Colonic mucosa (tissue), 4 donors: ENCODE measurements at regions not wholly inside any gene's neighbourhood (a gene's known extent, or its start where the extent isn't known, plus 50 kb on each side); places are given as distances from the start of the nearest gene placed in this dataset.

Experiments
- DNase-seq: peaks from one replicate; pipeline ENCODE4 v3.0.0-alpha.2; 2020
- H3K27ac ChIP-seq: fragments of 200-600 bp; one replicate; pipeline ENCODE4 v1.8.0; 2021
- H3K27me3 ChIP-seq: fragments of 200-600 bp; one replicate; pipeline ENCODE4 v1.8.0; 2021
- H3K36me3 ChIP-seq: fragments of 200-600 bp; one replicate; pipeline ENCODE4 v1.8.0; 2021
- H3K4me1 ChIP-seq: fragments of 200-600 bp; one replicate; pipeline ENCODE4 v1.8.0; 2021; ENCODE audit warnings: mild to moderate bottlenecking
- H3K4me3 ChIP-seq: fragments of 200-600 bp; one replicate; pipeline ENCODE4 v1.8.0; 2021
- H3K9ac ChIP-seq, 2 donors: one replicate each; pipeline ENCODE4 v1.7.0; 2013; ENCODE audit warnings: control low read depth in 2 of 2, low read depth in 2 of 2, low read length in 2 of 2
- H3K9me3 ChIP-seq: fragments of 200-600 bp; one replicate; pipeline ENCODE4 v1.8.0; 2021
- CTCF ChIP-seq: fragments of 200-600 bp; IDR thresholded peaks from one replicate; pipeline ENCODE4 v1.8.0; 2022; ENCODE audit warnings: antibody characterized with exemption, mild to moderate bottlenecking
- intact Hi-C: fragments of 100-400 bp; cut with DNase I; formaldehyde crosslinking; loops from one replicate; pipeline ENCODE4 v1.14.1; 2022
- donor health status: healthy.
- donor health status: DM: no; HTN: no; CAD: no.
- donor health status: DM: no; HTN: no; CAD: no.

- Histone ChIP-seq H3K36me3 (no peaks in the 10 kb centered on the region), H3K9me3 (no peaks in the 10 kb centered on the region), H3K9ac (no peak overlapping the region), H3K27me3 (no peaks in the 10 kb centered on the region), H3K27ac (no peak overlapping the region), H3K4me3 (no peak overlapping the region), H3K4me1 (no peaks in the 10 kb centered on the region)
- intact Hi-C loops, result no loop called here
- TF ChIP-seq CTCF, result no peak
- no peak for DNase-seq
Measured at GRCh38 chr16:51968749-51969148, 578.2 kb downstream of the TOX3 start.

- TF ChIP-seq CTCF, result no peak
- Histone ChIP-seq H3K4me3 (no peak overlapping the region), H3K27me3 (no peaks in the 10 kb centered on the region), H3K36me3 (no peaks in the 10 kb centered on the region), H3K27ac (no peak overlapping the region), H3K9me3 (no peaks in the 10 kb centered on the region), H3K4me1 (no peaks in the 10 kb centered on the region), H3K9ac (no peak overlapping the region)
- intact Hi-C loops, result no loop called here
- no peak for DNase-seq
Measured at GRCh38 chr16:51967646-51968045, 579.3 kb downstream of the TOX3 start.

- no peaks in the 10 kb centered on the region for H3K36me3 ChIP-seq
- H3K27me3 ChIP-seq, result no peaks in the 10 kb centered on the region
- no peak overlapping the region for H3K27ac ChIP-seq
- no peaks in the 10 kb centered on the region for H3K9me3 ChIP-seq
- no peak for DNase-seq
- TF ChIP-seq CTCF, result no peak
- no peak overlapping the region for H3K4me3 ChIP-seq
- no peak overlapping the region for H3K9ac ChIP-seq
- intact Hi-C loops, result no loop called here
- H3K4me1 ChIP-seq, result no peaks in the 10 kb centered on the region
Measured at GRCh38 chr16:51960931-51961330, 586.0 kb downstream of the TOX3 start.

- Histone ChIP-seq H3K9me3 (no peaks in the 10 kb centered on the region), H3K4me3 (no peak overlapping the region), H3K36me3 (no peaks in the 10 kb centered on the region), H3K27ac (no peak overlapping the region), H3K4me1 (no peaks in the 10 kb centered on the region), H3K27me3 (no peaks in the 10 kb centered on the region), H3K9ac (no peak overlapping the region)
- intact Hi-C loops, result no loop called here
- DNase-seq, result no peak
- no peak for TF ChIP-seq CTCF
Measured at GRCh38 chr16:51953286-51953985, 593.5 kb downstream of the TOX3 start.

- no peaks in the 10 kb centered on the region for H3K4me1 ChIP-seq
- no peak overlapping the region for H3K9ac ChIP-seq
- no peaks in the 10 kb centered on the region for H3K36me3 ChIP-seq
- no peak for TF ChIP-seq CTCF
- no peak overlapping the region for H3K4me3 ChIP-seq
- intact Hi-C loops, result no loop called here
- no peak overlapping the region for H3K27ac ChIP-seq
- no peaks in the 10 kb centered on the region for H3K27me3 ChIP-seq
- no peaks in the 10 kb centered on the region for H3K9me3 ChIP-seq
- DNase-seq, result no peak
Measured at GRCh38 chr16:51952500-51952899, 594.4 kb downstream of the TOX3 start.
